ENCODE measurements at regions not wholly inside any gene's neighbourhood (a gene's known extent, or its start where the extent isn't known, plus 50 kb on each side); places are given as distances from the start of the nearest gene placed in this dataset.

GRCh38 chr3:88226910-88227309 lies 77.2 kb downstream of the C3orf38 start (continued):
- TF ChIP-seq ZNF462 (CRISPR knock-in tag; IDR thresholded peaks at IDR 0.05): no peak
- no peak for TF ChIP-seq ZNF331 (CRISPR knock-in tag; IDR thresholded peaks at IDR 0.05; ENCODE audit: low read depth)
- no peak for TF ChIP-seq REST (IDR thresholded peaks at IDR 0.05; ENCODE audit: unreplicated experiment)

- H3K79me2 ChIP-seq (replicated peaks; ENCODE audit: insufficient read depth): no peaks in the 10 kb centered on the region
- H2AFZ ChIP-seq: 0 out of 2 replicates have a peak overlapping the region, but pooled peaks have one; percentile 10
- H3K9me2 ChIP-seq (ENCODE audit: insufficient read depth): peaks cover 9% of the 10 kb centered on the region; the same call in 1 of the 2 replicates
- H3K9me3 Mint-ChIP-seq: no peaks in the 10 kb centered on the region
- no peak overlapping the region for H3K4me3 Mint-ChIP-seq
- no peak overlapping the region for H3K27ac Mint-ChIP-seq
- H4K20me1 ChIP-seq (replicated peaks; ENCODE audit: insufficient read depth): no peaks in the 10 kb centered on the region
- ATAC-seq (no peak), DNase-seq (ENCODE audit: low spot score) (no peak)
- no peaks in the 10 kb centered on the region for H3K36me3 Mint-ChIP-seq (ENCODE audit: low read depth)
- H3K36me3 ChIP-seq (ENCODE audit: insufficient read depth): no peaks in the 10 kb centered on the region
- H3K27me3 Mint-ChIP-seq (ENCODE audit: insufficient read depth, low read depth, poor library complexity): no peaks in the 10 kb centered on the region
- no peak overlapping the region for H3K27ac ChIP-seq (ENCODE audit: low read depth)
- H3K4me3 ChIP-seq: no peak overlapping the region
- H3F3A ChIP-seq (replicated peaks; ENCODE audit: low read depth): no peaks in the 10 kb centered on the region
- H3K4me2 ChIP-seq: no peak overlapping the region
- peaks cover 5% of the 10 kb centered on the region; the same call in 1 of the 3 replicates for H3K4me1 Mint-ChIP-seq
- H3K4me1 ChIP-seq (ENCODE audit: insufficient read depth): 0 out of 2 replicates have a peak, but pooled peaks cover under 1% of the 10 kb centered on the region
- H3K27me3 ChIP-seq (ENCODE audit: insufficient read depth): no peaks in the 10 kb centered on the region
- TF ChIP-seq CREB1 (CRISPR knock-in tag; IDR thresholded peaks at IDR 0.05; ENCODE audit: low read depth) (no peak), ZNF331 (CRISPR knock-in tag; IDR thresholded peaks at IDR 0.05; ENCODE audit: low read depth) (no peak), ZNF114 (CRISPR knock-in tag; IDR thresholded peaks at IDR 0.05) (no peak), NANOG (IDR thresholded peaks at IDR 0.05; ENCODE audit: borderline replicate concordance) (no peak), POLR2AphosphoS5 (IDR thresholded peaks at IDR 0.05; ENCODE audit: low read depth) (no peak), EZH2phosphoT487 (IDR thresholded peaks at IDR 0.05; ENCODE audit: unreplicated experiment) (no peak)
Observed at GRCh38 chr3:88230638-88231037, 80.9 kb downstream of the C3orf38 start.

Measured in GM23338 (cell line).